Hematopoietic multipotent progenitor cell treated with erythropoietin and hydrocortisone succinate and interleukin-3 and kit ligand, for 4 days (in vitro differentiated cells): ENCODE measurements at regions not wholly inside any gene's neighbourhood (a gene's known extent, or its start where the extent isn't known, plus 50 kb on each side); places are given as distances from the start of the nearest gene placed in this dataset.

Source experiments
- DNase-seq: peaks from one replicate; pipeline ENCODE4 v3.0.0-alpha.2; 2015

GRCh38 chr15:98568382-98569017, 79.8 kb upstream of the IGF1R start:
- peak; percentile 12 for DNase-seq

- DNase-seq, result no peak
Measured at GRCh38 chr15:98570119-98570518, 78.2 kb upstream of the IGF1R start.

GRCh38 chr15:98580572-98580971, 67.8 kb upstream of the IGF1R start:
- DNase-seq, result no peak

- DNase-seq, result peak; percentile 6
Measured at GRCh38 chr15:98581715-98582114, 66.6 kb upstream of the IGF1R start.

- no peak for DNase-seq
Measured at GRCh38 chr15:98582900-98583554, 65.3 kb upstream of the IGF1R start.

GRCh38 chr15:98583771-98584430, 64.4 kb upstream of the IGF1R start:
- DNase-seq, result peak; percentile 5

GRCh38 chr15:98586066-98586465, 62.3 kb upstream of the IGF1R start:
- no peak for DNase-seq

GRCh38 chr15:98592136-98592535, 56.2 kb upstream of the IGF1R start:
- no peak for DNase-seq

GRCh38 chr15:98596131-98596530, 52.2 kb upstream of the IGF1R start:
- DNase-seq, result no peak

GRCh38 chr15:98596885-98597392, 51.4 kb upstream of the IGF1R start:
- no peak for DNase-seq

GRCh38 chr15:98597666-98598065, 50.7 kb upstream of the IGF1R start:
- no peak for DNase-seq
